NCI-H748 (cell line): ENCODE measurements at regions not wholly inside any gene's neighbourhood (a gene's known extent, or its start where the extent isn't known, plus 50 kb on each side); places are given as distances from the start of the nearest gene placed in this dataset.
A peak's percentile ranks its signal among the peaks of the same experiment; 100 is the strongest.

Experiments used
- DNase-seq: peaks from one replicate; lab custom pipeline; 2025; ENCODE audit not compliant: unreplicated experiment; lab: John Stamatoyannopoulos, UW

DNA sequence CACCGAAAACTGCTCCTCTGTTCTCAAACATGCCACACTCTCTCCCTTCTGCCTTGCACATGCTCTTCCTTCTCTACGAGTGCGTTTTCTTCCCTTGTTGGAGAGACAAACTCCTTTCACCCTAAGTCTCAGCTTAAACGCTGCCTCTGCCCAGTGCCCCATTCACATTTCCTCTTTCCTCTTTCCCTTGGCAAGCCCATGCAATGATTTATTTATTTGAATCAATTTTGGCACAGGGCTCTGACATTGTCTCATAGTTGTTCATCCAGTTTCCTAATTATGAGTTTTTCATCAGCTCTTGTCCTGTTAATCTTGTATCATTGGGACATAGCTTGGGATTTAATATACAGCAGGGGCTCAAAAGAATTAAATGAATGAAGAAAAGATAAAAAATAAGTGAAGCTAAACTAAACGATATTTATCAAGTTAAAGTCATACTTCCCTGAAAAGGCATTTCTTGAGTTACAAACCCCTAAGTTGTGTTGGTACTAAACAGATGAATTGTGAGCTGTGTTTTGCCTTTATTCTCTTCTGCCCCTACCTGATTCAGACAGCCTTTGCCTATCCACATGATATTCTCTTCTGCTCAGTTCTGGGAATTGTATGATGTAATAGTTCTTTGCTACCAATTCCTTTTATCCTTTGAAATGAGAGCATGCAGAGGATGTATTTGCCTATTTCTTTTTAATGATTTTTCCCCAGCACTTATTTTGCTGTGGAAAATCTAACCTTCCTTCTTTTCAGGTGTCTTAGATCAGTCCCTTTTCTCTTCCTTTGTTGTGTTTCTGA, 704.4 kb downstream of the UTRN start:
- DNase-seq: no peak

DNA sequence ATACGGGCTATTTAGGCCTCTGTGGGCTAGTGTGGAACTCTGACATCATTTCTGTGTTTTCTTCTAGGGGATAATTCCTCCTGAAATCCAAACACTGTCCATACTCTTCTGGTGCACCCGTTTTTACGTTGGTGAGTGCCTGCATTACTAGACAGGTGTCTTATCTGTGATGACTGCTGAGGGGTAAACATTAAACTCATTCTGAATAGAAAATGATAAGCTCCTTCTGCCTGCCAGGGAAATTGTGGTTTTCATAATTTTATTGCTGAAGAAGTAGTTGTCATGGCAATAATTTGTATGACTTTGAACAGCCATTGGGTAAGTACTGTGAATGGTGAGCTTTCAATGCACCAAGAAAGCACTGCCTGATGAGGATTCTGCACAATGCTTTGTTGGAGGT, 705.6 kb downstream of the UTRN start:
- peak; percentile 25 for DNase-seq

DNA sequence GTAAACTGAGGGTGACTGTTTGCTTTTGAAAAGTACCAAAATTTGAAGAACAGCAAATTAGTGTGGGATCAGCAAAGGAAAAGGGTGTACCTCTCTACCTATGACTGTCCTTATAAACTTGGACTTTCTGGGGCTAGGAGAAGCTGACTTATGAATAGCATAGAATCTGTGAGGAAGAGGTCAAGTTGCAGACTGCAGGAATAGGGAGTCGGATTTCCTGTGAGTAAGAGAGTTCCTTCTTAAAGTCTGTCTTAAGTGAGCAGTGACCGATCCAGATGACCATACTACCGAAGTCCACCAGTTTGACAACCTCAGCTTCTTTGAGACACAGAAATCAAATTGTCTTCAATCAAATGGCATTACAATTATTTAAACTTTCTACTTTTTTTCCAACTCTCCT, 708.7 kb downstream of the UTRN start:
- DNase-seq: no peak

DNA sequence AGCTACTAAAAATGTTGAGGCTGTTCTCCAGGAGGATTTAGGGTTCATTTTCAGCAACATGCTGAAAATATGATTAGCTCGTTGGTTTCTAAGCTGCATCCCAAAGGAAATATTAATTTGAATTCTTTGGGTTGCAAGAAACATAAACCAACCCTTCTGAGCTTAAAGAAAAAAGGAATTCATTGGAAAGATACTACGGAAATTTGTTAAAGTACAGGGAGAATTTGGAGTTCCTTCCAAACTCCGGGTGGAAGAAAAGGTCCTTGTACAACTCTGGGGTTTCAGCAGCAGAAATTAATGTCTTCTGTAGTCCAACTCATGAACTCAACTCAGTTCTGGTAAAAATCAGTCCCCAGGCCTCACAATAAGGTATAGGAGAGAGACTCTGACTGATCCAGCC, 712.9 kb downstream of the UTRN start:
- no peak for DNase-seq

DNA sequence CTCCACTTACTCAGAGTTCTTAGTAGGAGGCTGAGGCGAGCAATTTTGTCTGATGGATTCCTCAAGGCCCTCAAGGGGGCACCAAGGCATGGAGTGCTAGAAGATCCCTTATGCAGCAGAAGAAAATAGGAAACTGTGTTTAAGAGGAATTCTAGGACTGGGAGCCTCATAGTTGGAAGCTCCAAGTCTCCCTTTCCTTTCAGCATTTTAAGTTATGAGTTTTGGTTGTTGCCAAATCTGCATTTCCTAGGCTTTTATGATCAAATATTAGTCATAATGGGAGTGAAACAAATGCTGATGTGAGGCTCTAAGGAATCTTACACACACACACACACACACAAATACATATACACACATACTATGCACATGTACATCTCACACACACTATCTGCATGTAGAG, 714.0 kb downstream of the UTRN start:
- DNase-seq: no peak

DNA sequence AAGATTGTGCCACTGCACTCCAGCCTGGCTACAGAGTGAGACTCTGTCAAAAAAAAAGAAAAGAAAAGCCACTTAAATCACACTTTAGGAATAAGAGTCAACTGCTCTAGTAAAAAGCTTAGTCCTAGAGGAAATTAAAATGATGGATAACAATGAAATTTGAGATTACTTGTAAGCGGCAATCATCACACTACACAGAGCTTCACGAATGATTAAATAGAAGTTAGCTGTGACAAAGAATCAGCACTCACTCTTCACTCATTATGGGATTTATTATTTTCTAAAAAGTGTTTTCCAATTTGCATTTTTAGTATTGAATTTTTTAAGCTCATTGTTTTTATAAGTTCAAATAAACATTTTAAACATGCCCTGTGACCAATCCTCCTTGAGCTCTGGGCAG, 718.0 kb downstream of the UTRN start:
- DNase-seq: no peak

DNA sequence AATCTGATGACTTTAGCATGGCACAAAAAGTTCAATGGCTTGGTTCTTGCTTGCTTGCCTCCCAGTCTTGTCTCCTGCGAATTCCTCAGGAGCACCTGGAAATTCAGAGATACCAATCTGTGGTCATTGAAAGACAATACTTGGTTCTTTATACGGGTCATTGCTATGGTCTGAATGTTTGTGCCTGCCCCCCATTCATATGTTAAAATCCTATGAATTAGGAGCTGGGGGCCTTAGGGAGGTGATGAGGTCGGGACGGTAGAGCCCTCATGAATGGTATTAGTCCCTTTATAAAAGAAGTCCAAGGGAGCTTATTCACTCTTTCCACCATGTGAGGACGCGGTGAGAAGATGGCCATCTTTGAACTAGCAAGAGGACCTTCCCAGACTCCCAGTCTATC, 721.8 kb downstream of the UTRN start:
- no peak for DNase-seq

DNA sequence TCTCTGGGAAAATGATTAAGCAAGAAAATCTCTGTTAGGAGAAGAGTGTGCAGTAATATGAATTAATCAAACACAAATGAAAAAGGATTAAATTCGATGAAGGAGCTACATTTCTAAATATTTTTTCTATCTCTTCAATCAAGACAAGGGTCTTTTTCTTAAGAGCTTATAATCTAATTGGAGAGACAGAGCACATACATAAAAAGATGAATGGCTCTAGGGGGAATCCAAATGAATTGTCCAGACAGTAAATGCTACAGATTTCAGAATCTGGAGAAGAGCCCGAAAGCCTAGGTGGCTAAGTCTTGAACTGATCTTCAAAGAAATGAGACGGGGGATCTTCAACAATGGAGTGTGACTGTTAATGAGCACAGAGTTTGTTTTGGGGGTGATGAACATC, 723.6 kb downstream of the UTRN start:
- DNase-seq: no peak

DNA sequence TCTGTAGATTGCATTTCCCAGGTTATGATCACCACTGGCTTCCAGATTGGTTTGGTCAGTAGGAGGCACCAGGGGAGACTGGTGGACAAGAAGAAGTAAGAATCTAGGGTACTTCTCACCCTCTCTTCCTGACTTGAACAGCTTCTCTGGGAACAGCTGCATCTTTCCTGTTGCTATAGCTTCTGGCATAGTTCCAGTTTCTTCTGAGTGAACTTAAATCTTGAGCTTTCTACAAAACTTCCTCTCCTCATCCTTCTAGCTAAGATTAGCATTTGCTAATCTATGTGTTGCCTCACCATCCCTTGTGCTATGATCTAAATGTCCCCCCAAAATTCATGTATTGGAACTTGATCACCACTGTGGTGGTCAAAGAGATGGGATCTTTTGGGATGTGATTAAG, 724.6 kb downstream of the UTRN start:
- DNase-seq: no peak

DNA sequence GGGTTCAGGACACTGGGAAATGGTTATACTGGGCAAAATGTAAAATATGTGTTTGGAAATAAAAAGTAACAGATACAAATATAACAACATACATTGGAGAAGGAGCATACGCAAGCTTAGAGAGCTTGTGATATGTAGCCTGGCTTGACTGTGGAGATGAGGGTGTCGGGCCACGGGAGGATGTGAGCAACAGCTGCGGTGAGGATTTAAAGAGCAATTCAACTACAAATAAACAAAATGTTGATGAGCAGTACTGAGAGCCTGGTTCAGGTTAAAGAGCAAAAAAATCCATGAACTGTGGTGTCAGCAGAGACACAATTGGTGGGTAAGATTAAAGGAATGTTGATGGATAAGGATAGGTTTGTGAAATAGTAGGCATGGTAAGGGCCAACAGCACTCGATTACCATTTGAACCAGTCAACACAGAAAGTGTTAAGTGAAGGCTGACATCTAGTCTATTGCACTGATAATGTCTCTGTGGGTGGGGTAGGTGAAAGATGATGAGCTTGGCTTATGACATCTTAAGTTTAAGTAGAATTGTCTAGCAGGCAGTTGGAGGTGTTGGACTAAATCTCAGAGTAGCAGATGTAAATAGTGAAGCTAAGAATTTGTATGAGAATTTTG, 723.2 kb downstream of the EPM2A start:
- no peak for DNase-seq

DNA sequence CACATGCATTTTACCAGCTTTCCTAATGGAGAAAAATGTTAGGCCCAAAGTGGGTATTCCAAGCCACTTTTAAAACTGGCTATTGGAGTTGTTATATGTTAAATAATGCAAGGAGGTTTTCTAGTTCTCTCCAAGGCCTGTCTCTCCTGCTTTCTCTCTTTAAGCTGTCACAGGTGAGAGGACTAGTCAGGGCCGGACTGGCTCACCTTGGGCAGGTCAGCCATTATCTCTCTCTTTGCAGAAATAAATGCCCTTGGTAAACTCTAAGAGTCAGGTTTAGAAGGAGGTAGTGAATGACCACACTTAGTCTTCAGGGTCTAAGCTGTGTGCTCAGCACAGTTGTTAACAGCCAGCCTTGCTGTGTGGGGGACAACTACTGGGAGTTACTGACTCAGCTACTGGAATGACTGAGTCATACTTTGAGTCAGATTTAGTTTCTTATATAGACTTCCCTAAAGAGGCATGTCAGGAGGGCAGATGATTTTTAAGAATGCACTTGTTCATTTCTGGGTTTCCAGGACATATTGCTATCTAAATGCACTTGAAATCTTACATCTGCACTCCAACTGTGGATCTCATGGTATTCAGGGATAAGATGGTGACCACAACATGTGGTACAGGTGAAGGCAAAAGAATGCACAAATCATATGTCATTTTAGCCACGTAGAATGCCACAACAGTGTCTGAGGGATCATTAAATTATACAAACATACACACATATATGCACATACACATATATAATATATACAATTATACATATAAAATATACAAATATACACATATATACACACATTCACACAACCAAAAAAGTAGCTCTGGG, 719.4 kb downstream of the EPM2A start:
- DNase-seq: no peak

DNA sequence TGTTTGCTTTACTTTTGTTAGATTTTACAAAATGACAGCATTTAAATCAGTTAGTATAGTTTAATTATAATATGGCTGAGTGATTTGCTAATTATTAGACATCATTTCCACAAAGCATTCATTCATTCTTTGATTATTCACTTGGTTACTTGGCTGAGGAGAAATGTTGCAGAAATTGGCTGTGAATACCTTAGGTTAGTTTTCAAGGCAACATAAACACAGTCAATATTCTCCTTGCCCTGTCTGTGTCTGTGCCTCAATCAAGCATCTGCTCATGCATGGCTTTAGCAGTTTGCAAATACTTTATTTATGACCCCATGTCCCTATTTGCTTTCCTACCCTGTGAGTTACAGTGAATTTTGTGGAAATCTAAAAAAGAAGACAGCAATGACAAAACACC, 718.3 kb downstream of the EPM2A start:
- no peak for DNase-seq

DNA sequence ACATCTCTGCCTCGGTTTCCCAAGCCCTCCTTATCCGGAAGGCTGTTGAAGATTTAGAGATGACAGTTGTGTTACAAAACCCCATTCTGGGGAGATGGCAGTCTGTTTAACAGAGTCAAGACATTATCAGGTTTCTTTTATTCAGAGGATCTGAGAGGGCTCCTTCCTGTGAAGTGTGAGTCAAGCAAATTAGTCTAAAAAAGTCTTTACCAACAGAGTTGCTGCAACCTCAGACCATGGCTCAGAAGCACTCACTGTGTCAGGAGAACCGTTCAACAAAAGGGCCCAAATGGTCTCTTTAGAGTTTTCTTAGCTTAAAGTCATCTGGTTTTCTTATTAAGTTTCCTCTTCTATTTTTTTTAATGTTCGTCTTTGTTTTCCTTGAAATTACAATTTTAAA, 717.8 kb downstream of the EPM2A start:
- no peak for DNase-seq

DNA sequence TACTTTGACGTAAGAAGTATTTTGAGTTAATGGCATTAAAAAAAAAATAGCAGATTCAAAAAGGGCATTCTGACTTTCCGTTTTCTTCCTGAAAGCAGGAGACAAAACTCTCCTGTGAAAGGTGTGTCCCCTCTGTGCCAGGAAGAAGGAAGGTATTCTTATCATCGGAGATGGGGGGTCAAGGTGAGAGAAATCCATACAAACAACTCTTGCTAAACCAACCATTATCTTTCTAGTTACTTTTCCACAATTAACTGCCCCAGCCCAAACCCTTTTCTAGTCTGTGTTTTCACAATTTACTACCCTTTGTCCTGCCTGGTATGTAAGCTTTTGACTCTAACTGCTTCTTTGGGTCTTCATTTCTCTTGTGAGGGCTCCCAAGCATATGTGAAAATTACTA, 717.3 kb downstream of the EPM2A start:
- DNase-seq: no peak

DNA sequence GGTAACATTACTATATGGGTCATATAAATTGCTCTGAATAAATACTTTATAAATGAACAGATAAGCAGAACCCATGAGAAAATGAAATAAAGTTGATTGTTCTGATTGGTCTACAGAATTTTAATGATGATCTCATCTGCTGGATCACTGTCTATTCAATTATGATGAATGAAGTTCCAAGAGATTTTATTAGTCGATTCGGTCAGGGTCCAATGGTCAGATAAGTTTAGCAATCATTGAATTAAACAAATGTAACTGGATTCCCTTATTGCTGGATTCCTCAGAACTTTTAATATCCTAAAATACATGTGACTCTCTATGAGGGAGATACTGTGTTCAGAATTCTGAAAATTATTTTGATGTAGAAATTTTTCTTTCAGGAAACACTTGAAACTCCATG, 715.2 kb downstream of the EPM2A start:
- DNase-seq: no peak

DNA sequence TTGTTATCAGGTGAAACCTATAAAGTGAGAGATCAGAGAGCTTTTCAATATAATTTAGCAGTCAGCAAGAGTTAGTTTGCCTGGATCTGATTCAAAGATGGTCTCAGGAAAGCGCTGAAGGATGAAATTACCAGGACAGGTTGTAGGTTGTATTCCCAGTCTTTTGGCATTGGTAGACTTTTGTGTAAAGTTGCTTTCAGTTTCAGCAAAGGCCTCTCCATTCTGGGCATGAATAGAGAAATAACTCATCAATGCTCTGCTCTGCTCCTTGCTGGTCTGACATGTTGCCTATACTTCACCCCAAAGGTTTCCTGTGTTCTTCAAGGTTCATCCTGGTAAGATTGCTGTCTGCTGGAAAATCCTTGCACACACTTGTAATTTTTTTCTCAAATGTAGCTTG, 714.8 kb downstream of the EPM2A start:
- no peak for DNase-seq

DNA sequence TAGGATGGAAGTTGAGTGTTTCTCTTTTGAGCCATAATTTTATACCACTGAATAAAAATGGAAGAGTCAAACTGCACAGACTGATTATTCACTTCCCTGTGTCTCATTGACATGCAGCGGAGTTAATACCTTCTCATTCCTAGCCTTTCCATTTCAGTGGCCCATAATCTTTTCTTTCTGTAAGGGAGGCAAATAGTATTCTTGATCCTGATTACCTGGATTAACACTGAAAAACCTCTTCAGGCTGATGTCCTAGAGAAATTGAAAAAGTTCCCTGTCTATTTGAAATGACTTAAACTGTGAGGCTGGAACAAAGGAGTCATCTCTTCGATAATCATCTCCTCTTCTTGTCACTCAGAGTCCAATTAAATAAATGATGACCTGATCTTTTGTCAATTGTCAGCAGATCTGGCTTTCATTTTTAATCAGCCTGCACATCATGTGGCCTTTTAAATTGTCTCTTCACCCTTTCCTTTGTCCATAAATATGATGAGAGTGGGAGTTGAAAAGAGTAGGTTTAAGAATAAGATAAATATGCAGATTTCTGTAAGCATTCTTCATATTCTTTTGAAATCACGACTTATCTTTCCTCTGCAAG, 713.0 kb downstream of the EPM2A start:
- peak; percentile 28 for DNase-seq

DNA sequence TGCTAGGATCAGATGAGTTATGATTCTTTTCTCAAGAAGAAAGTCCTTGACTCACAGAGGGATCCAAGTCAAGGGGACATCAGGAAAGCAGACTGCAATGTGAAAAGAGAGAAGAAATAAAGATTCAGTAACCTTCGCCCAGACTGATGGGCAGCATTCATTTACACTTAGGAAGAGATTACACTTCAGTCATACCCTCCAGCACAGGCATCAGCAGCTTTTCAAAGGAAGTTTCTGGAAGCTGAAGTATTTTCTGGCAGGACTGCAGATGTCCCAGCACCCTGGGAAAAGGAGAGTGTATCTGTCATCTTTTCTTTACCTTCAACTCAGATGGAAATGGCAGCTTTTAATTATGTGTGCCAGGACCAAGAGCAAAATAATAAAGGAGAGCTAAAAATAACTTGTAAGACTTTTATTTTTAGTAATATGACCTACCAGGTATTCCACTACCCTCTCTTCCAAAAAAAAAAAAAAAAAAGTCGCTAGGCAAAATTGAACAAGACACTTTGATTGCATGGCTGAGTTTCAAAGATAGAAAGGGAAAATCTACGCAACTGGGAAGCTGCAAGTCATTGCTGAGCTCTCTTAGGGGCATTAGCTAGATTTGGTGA, 712.1 kb downstream of the EPM2A start:
- DNase-seq: no peak

DNA sequence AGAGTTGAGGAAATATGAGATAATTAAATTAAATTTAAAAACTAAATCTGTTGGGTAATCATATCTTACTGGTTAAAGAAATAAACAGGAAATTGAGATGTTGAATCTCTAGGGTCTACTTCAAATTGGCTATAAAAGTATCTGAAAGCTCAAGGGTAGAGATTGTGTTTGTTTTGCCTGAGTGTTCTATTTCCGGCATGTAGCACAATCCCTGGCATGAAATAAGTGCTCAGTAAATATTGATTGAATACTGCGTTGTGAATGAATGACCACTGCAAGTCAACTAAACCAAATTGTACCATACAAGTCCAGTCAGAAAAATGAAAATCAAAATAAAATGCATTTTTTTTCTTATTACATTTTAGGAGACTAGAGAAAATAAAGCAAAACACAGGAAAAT, 709.8 kb downstream of the EPM2A start:
- peak; percentile 86 for DNase-seq

DNA sequence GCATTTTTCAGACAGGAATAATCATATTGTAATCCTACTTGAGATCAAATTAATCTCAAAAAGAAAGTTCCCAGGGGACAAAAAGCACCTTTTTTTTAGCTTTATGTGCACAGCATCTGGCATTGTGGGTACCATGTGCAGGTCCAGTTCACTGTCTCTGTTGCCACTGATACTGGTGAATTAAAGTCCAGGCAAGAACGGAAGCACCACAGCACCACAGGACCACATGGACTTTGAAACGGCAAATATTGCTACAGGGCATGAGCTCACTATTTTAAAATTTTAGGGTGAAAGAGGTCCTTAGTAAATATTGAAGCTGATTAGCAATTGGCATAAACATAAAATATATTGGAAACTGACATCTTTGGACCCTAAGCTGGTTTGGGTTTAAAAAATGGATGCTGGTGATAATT, 709.0 kb downstream of the EPM2A start:
- no peak for DNase-seq

DNA sequence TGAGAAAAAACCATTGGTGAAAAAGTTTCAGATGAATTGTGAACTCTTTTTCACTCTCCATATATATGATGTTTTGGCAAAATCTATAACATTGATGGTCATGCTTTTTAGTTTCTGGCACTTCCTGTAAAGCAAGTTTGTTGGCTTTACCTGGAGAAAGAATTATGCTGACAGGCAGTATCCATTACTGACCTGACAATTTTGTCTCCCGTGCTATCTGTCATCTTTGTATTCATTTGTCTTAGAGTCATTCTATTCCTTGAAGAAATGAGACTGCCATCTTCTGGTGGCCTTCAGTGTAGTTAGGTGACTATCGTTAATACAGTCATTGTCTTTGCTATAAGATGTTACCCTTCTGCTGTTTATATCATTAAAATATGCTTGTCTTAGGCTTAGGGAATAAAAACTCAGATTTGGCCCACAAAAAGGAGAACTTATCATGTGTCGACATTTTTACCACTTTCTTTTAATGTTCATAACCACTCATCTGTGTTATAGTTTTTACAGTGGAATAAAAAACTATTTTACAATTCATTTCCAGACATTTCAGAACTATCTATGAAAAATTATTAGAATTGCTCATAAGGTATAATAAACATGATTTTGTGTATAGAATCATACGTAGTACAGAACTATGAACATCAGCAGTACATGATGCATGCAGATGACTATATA, 707.0 kb downstream of the EPM2A start:
- DNase-seq: peak; percentile 62
